ENCODE measurements at regions not wholly inside any gene's neighbourhood (a gene's known extent, or its start where the extent isn't known, plus 50 kb on each side); places are given as distances from the start of the nearest gene placed in this dataset.

DNA sequence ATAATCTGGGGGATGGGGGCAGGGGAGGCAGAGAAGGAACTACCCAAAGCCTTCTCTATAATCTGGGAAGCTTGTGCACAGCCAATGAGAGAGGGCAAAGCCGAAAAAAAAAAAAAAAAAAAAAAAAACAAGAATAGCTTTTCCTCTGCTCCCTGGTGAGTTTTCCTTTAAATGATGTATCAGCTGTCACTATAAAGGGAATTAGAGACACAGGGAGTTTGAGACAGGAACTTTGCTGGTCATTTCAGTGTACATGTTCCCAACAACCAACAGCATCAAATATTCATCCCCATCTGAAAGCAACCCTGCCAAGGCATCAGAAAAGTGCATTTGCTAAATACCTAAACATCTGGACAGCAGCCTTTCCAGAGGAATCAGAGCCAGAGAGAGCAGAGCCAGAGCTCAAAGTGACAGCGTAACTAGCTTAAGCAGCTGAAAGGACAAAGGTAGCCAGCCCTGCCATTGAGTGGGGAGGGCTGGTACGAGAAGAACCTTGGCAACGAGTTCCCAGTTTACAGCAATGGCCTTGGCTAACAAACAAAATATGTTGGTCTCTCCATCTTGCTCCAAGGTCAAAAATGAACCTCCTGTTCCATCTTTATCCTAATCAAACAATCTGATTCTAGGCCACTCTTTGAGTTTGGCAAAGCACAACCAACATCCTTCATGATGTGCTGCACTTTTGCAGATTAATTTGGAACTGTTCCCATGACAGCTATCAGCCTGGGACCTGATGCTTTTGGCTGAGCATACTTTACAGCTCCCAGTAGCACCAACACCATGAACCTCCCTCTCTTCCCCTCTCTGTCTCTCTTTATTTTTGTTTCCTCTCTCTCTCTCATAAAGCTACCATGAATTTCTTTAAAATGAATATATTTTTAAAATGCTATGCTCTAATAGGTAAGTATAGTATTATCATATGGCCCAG lies 143.7 kb upstream of the GNAO1 start:
- no peaks in the 10 kb centered on the region for H3K9me3 ChIP-seq (ENCODE audit: control insufficient read depth, insufficient read depth, low read depth, low read length)
- H3K36me3 ChIP-seq (ENCODE audit: control insufficient read depth in 2 of 2, insufficient read depth in 1 of 2, low read length in 2 of 2): no peaks in the 10 kb centered on the region
- ChIA-PET CTCF (interaction anchor here (1.1 kb wide), 1 partner anchor 15 kb away, joined by 3 read pairs; no protein-coding TSS in a partner anchor), POLR2A (no interaction called here)
- TF ChIP-seq ZNF366 (tag by site-specific recombination; conservative IDR thresholded peaks at IDR 0.05) (no peak), ZNF600 (tag by site-specific recombination; IDR thresholded peaks at IDR 0.05) (no peak), ZNF473 (tag by site-specific recombination; IDR thresholded peaks at IDR 0.05) (no peak), ZNF426 (tag by site-specific recombination; IDR thresholded peaks at IDR 0.05) (no peak), HOXD13 (CRISPR knock-in tag; IDR thresholded peaks at IDR 0.05; ENCODE audit: borderline replicate concordance) (no peak), ZNF239 (tag by site-specific recombination; IDR thresholded peaks at IDR 0.05) (no peak), GFI1B (tag by site-specific recombination; IDR thresholded peaks at IDR 0.05) (no peak), ZNF202 (tag by site-specific recombination; IDR thresholded peaks at IDR 0.05; ENCODE audit: borderline replicate concordance) (no peak), KLF7 (tag by site-specific recombination; IDR thresholded peaks at IDR 0.05; ENCODE audit: borderline replicate concordance) (no peak), ZNF24 (tag by site-specific recombination; IDR thresholded peaks at IDR 0.05) (no peak), ZSCAN23 (tag by site-specific recombination; IDR thresholded peaks at IDR 0.05) (no peak), ZBTB1 (tag by site-specific recombination; IDR thresholded peaks at IDR 0.05) (no peak), ZNF292 (tag by site-specific recombination; IDR thresholded peaks at IDR 0.05; ENCODE audit: borderline replicate concordance, low read depth) (no peak), ZBTB8A (tag by site-specific recombination; IDR thresholded peaks at IDR 0.05) (no peak), ZNF391 (tag by site-specific recombination; IDR thresholded peaks at IDR 0.05; ENCODE audit: borderline replicate concordance, low read depth) (no peak), ZNF175 (tag by site-specific recombination; IDR thresholded peaks at IDR 0.05) (no peak), KLF10 (tag by site-specific recombination; IDR thresholded peaks at IDR 0.05) (no peak)
- TF ChIP-seq, protein P1, sequence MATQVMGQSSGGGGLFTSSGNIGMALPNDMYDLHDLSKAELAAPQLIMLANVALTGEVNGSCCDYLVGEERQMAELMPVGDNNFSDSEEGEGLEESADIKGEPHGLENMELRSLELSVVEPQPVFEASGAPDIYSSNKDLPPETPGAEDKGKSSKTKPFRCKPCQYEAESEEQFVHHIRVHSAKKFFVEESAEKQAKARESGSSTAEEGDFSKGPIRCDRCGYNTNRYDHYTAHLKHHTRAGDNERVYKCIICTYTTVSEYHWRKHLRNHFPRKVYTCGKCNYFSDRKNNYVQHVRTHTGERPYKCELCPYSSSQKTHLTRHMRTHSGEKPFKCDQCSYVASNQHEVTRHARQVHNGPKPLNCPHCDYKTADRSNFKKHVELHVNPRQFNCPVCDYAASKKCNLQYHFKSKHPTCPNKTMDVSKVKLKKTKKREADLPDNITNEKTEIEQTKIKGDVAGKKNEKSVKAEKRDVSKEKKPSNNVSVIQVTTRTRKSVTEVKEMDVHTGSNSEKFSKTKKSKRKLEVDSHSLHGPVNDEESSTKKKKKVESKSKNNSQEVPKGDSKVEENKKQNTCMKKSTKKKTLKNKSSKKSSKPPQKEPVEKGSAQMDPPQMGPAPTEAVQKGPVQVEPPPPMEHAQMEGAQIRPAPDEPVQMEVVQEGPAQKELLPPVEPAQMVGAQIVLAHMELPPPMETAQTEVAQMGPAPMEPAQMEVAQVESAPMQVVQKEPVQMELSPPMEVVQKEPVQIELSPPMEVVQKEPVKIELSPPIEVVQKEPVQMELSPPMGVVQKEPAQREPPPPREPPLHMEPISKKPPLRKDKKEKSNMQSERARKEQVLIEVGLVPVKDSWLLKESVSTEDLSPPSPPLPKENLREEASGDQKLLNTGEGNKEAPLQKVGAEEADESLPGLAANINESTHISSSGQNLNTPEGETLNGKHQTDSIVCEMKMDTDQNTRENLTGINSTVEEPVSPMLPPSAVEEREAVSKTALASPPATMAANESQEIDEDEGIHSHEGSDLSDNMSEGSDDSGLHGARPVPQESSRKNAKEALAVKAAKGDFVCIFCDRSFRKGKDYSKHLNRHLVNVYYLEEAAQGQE (tag by site-specific recombination; IDR thresholded peaks at IDR 0.05): no peak
- no peaks in the 10 kb centered on the region for H3K4me1 ChIP-seq (ENCODE audit: control insufficient read depth, insufficient read depth, low read length)
- no peak overlapping the region for H3K27ac ChIP-seq (ENCODE audit: extremely low read depth, low read depth, low read length)
- no peak overlapping the region for H3K4me3 ChIP-seq (ENCODE audit: low read depth, low read length)

GRCh38 chr16:56042416-56042815 lies 148.9 kb upstream of the GNAO1 start:
- H3K9me3 ChIP-seq (ENCODE audit: control insufficient read depth, insufficient read depth, low read depth, low read length): no peaks in the 10 kb centered on the region
- TF ChIP-seq ZNF654 (tag by site-specific recombination; IDR thresholded peaks at IDR 0.05; ENCODE audit: low read depth): no peak
- no peak for TF ChIP-seq ZNF777 (tag by site-specific recombination; IDR thresholded peaks at IDR 0.05; ENCODE audit: borderline replicate concordance)
- TF ChIP-seq ZNF529 (tag by site-specific recombination; IDR thresholded peaks at IDR 0.05; ENCODE audit: insufficient replicate concordance): no peak
- no peak for TF ChIP-seq ZNF623 (tag by site-specific recombination; IDR thresholded peaks at IDR 0.05)
- no peak for TF ChIP-seq ZBTB11 (tag by site-specific recombination; conservative IDR thresholded peaks at IDR 0.05; ENCODE audit: low read depth)
- no peaks in the 10 kb centered on the region for H3K4me1 ChIP-seq (ENCODE audit: control insufficient read depth, insufficient read depth, low read length)
- H3K27ac ChIP-seq (ENCODE audit: extremely low read depth, low read depth, low read length): no peak overlapping the region
- no peak overlapping the region for H3K4me3 ChIP-seq (ENCODE audit: low read depth, low read length)
- ChIA-PET POLR2A (no interaction called here), CTCF (interaction anchor here (0.7 to 2.9 kb wide), 2 partner anchors 102 to 276 kb away, joined by 3 to 10 read pairs; no protein-coding TSS in a partner anchor)
- no peaks in the 10 kb centered on the region for H3K36me3 ChIP-seq (ENCODE audit: control insufficient read depth in 2 of 2, insufficient read depth in 1 of 2, low read length in 2 of 2)
